IPS DF 6.9 (cell line): ENCODE measurements at regions not wholly inside any gene's neighbourhood (a gene's known extent, or its start where the extent isn't known, plus 50 kb on each side); places are given as distances from the start of the nearest gene placed in this dataset.

Experiments
- DNase-seq: peaks from one replicate; pipeline ENCODE4 v3.0.0-alpha.2; 2013; ENCODE audit warnings: low read depth, low spot score
- H3K27ac ChIP-seq: one replicate; pipeline ENCODE4 v1.5.1; 2013; ENCODE audit warnings: low read length, control low read depth
- H3K27me3 ChIP-seq: 2 replicates; pipeline ENCODE4 v1.6.1; 2013; ENCODE audit warnings: mild to moderate bottlenecking, low read length; ENCODE audit not compliant: control insufficient read depth, insufficient read depth
- H3K36me3 ChIP-seq: 2 replicates; pipeline ENCODE4 v1.6.1; 2013; ENCODE audit warnings: low read length; ENCODE audit not compliant: control insufficient read depth, insufficient read depth
- H3K4me1 ChIP-seq: 2 replicates; pipeline ENCODE4 v1.6.1; 2013; ENCODE audit warnings: low read length; ENCODE audit not compliant: control insufficient read depth, insufficient read depth
- H3K4me3 ChIP-seq: 2 replicates; pipeline ENCODE4 v1.5.1; 2013; ENCODE audit warnings: mild to moderate bottlenecking, low read length
- H3K9me3 ChIP-seq: 2 replicates; pipeline ENCODE4 v1.6.1; 2013; ENCODE audit warnings: low read length, inconsistent platforms; ENCODE audit not compliant: control insufficient read depth, insufficient read depth
- WGBS: extraction: QIAGEN DNeasy Blood & Tissue Kit; methylation state at CpG from one replicate; pipeline ENCODE4 v1.1.7; 2013; ENCODE audit warnings: mixed read lengths, missing lambda C conversion rate; ENCODE audit not compliant: insufficient read length, insufficient coverage; 5-methylcytosine and 5-hydroxymethylcytosine counted together

DNA sequence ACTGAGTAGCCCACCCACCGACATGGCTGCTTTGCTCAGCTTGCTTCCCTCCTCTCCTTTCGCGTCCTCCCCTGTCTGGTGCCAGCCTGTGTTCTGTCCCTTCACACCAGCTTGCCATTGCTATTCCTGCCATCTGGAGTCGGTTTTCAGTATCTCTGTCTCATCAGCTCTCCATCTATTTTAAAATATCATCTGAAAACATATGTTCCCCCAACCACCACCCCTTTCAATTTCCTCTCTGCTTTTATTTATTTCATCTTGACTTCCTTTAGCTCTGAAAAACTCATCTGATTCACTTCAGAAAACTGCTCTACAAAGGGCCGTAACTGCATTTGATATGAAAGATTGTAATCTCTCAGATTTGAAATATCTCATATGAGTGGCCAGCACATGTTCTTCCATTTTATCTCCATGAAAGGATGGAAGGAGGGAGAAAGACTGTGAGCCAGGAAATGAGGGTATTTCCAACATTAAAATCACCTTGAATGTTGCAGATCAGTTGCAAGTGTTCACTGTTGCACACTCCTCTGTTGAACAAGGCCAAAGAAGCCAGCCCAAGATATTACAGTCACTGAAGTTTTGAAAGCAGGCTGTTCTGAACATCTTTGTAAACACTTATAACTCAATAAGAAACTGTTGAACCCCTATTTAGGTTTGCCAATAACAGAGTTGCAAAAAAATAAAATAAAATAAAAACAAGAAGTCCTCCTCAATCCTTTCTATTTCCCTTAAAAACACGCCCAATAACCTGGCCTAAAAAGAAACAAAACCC is 202.4 kb upstream of the NEBL start:
- H3K36me3 ChIP-seq, result no peaks in the 10 kb centered on the region
- no peaks in the 10 kb centered on the region for H3K9me3 ChIP-seq
- no peak overlapping the region for H3K4me3 ChIP-seq
- H3K27me3 ChIP-seq, result no peaks in the 10 kb centered on the region
- no peak for DNase-seq
- no peaks in the 10 kb centered on the region for H3K4me1 ChIP-seq
- no peak overlapping the region for H3K27ac ChIP-seq
- WGBS, result 100% methylated on average over 1 of the region's 6 CpGs

DNA sequence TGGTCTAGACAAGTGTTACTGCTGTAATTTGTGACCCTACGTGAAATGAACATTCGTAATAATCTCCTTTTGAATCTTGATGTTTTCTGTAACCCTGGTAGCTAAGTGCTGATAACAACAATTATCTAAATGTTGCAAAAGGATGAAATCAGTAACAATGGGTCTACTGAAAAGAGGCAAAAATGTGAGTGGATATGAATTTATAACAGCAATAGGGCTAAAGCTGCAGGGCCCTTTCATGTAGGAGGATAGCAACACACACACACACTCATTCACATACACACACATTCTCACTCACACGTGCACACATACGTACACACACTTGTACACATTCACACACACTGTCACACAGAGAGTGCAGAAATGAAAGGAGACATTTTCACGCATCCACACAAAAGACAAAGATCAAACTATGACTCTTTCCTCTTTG is 200.8 kb upstream of the NEBL start:
- no peak overlapping the region for H3K27ac ChIP-seq

DNA sequence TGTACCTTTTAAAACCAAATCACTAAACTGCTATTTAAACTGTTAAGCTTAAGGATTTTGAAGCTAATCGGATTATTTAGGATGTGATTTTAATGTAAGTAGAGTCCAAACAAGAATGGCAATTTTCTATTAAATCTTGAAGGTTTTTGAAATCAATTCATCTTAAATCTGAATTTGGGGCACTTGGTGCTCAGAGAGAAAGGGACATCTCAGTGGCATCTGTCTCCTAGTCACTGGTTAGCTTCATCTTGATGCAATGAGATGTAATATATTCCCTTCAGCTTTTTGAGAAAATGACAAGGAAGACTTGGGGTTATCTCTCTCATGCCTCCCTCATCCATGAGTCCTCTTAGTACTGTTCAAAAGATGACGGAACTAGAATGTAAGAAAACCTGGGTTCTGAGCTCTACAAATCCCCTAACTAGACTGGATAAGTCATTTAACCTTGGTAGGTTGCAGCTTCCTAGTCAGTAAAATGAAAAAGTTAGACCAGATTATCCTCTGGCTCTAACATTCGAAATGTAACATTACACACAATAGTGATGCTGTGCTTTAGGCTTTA is 198.5 kb upstream of the NEBL start:
- Histone ChIP-seq H3K4me3 (no peak overlapping the region), H3K4me1 (no peaks in the 10 kb centered on the region), H3K9me3 (no peaks in the 10 kb centered on the region), H3K27ac (no peak overlapping the region), H3K27me3 (no peaks in the 10 kb centered on the region), H3K36me3 (no peaks in the 10 kb centered on the region)
- 100% methylated on average over 1 of the region's 3 CpGs for WGBS
- DNase-seq, result no peak

More for the DNA sequence above, 200.8 kb upstream of the NEBL start:
- Histone ChIP-seq H3K9me3 (no peaks in the 10 kb centered on the region), H3K4me1 (no peaks in the 10 kb centered on the region), H3K4me3 (no peak overlapping the region), H3K36me3 (no peaks in the 10 kb centered on the region), H3K27me3 (no peaks in the 10 kb centered on the region)
- DNase-seq, result no peak
- WGBS, result no CpG with 5 or more reads among the region's 5 CpGs

DNA sequence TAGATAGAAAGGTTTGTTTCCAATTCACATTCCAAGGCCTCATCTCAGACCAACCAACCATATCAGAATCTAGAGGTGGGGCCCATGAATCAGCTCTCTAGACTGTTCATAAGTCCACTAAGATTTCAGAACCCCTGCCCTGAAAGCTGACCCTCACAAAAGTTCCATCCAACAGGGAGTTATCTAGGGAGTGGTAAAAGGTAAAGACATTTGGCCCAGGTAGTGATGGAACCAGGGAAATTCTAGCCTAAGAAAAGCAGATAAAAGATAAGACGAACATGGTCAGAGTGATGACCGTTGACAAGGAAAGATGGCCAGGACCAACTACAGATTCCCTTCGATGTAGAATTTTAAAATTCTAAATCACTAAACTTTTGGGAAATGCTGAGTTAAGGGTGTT is 198.0 kb upstream of the NEBL start:
- no peaks in the 10 kb centered on the region for H3K27me3 ChIP-seq
- H3K9me3 ChIP-seq, result no peaks in the 10 kb centered on the region
- no peak overlapping the region for H3K4me3 ChIP-seq
- H3K27ac ChIP-seq, result no peak overlapping the region
- H3K36me3 ChIP-seq, result no peaks in the 10 kb centered on the region
- no peak for DNase-seq
- H3K4me1 ChIP-seq, result no peaks in the 10 kb centered on the region
- WGBS, result no CpG with 5 or more reads among the region's 3 CpGs

DNA sequence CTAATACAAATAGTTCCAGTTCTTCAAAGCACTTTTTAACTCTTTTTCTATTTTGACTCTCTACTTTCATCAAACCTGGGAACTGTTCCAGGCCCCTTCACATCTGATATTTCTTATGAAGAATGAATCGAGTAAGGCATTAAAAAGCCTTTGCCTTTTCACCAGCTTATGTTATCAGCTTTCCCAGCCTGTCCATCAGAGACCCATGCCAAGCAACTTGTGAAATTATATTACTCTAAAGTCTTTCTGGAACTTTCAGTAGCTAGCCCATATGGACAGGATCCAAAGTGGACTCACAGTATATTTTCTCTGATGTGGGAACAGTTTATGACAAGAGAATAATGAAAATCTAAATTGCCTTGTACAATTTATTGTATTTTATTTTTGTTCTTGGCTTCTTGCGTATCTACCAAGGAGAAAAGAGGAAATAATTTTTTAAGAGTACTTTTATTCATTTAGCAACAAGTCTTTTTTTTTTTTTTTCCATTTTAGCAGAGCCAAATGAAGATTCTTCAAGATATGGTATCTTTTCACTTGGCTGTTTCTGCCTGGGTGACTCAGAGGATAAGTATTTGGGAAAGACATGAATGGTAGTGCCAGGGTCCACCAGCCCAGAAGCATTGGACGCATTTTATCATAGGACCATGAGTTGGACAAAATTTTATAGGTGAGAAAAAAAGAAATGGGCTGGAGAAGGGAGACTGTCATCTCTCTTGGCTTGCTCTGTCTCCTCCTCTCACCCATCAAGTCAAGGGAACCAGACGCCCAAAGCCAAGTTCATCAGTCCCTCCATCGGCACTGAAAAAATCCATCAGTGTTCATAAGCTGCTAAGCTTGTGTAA is 195.8 kb upstream of the NEBL start:
- no CpG with 5 or more reads among the region's 5 CpGs for WGBS
- H3K27me3 ChIP-seq, result no peaks in the 10 kb centered on the region
- DNase-seq, result no peak
- H3K4me3 ChIP-seq, result no peak overlapping the region
- no peaks in the 10 kb centered on the region for H3K9me3 ChIP-seq
- H3K27ac ChIP-seq, result no peak overlapping the region
- H3K36me3 ChIP-seq, result no peaks in the 10 kb centered on the region
- no peaks in the 10 kb centered on the region for H3K4me1 ChIP-seq

DNA sequence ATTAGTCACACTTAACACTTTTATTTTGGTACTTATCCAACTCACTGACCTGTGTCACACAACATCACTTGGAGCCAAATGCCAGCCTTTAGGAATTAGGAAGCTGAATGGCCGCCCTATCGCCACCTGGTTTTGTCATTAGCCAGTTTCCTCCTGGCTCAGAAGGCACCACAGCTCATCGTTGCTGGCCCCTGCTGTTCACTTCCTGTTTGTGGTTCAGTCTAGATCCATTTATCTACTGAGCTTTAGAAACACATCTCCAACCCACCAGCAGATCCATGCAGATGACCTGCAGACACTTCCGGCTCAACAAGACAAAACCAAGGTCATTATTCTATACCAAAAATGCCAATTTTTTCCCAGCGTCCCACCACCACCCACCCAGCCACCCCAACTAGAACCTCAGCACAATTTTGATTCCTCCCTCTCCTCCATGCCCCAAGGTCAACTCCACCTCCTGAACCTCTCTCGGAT is 193.5 kb upstream of the NEBL start:
- Histone ChIP-seq H3K27me3 (no peaks in the 10 kb centered on the region), H3K9me3 (no peaks in the 10 kb centered on the region), H3K4me1 (no peaks in the 10 kb centered on the region), H3K27ac (no peak overlapping the region), H3K36me3 (no peaks in the 10 kb centered on the region), H3K4me3 (no peak overlapping the region)
- no CpG with 5 or more reads among the region's 6 CpGs for WGBS
- no peak for DNase-seq

DNA sequence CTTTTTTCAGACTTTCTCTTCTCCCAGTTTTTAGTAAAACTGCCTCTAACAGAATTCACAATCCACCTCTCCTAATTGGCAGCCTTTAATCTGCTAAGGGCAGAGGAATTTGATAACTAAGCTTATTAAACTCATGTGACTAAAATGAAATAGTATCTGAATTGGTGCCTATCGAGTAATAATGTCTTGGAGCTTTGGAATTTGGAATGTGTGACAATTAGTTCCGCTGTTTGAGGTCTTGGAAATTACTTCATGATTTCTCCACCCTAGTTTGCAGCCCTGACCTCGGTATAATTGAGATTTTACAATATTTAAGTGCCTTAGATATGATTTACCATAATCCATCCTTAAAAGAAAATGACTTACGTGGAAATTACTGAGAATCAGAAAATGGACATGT is 190.4 kb upstream of the NEBL start:
- H3K27me3 ChIP-seq, result no peaks in the 10 kb centered on the region
- H3K36me3 ChIP-seq, result no peaks in the 10 kb centered on the region
- no peak overlapping the region for H3K27ac ChIP-seq
- no peak overlapping the region for H3K4me3 ChIP-seq
- H3K9me3 ChIP-seq, result no peaks in the 10 kb centered on the region
- WGBS, result no CpG with 5 or more reads among the region's 4 CpGs
- no peaks in the 10 kb centered on the region for H3K4me1 ChIP-seq
- no peak for DNase-seq

DNA sequence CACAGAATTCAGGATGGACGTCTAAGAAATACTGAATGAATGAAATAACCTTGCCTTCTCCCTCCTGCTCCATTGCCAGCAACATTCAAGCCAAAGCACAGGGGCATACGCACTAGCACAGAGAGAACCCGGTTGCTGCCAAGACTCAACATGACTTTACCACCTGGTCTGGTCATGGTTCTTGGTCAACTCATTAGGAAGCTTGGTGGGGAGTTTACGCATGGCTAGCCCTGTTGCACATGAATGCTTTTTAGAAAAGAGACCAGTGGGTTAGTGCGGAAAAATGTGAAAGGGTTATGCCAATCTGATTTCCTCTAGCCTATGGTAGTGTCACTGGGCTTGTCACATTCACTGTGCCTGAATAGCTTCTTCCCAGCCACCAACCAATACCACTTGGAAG is 187.6 kb upstream of the NEBL start:
- DNase-seq, result no peak
- Histone ChIP-seq H3K9me3 (no peaks in the 10 kb centered on the region), H3K4me1 (no peaks in the 10 kb centered on the region), H3K27me3 (no peaks in the 10 kb centered on the region), H3K36me3 (no peaks in the 10 kb centered on the region), H3K4me3 (no peak overlapping the region), H3K27ac (no peak overlapping the region)
- WGBS, result no CpG with 5 or more reads among the region's 5 CpGs

DNA sequence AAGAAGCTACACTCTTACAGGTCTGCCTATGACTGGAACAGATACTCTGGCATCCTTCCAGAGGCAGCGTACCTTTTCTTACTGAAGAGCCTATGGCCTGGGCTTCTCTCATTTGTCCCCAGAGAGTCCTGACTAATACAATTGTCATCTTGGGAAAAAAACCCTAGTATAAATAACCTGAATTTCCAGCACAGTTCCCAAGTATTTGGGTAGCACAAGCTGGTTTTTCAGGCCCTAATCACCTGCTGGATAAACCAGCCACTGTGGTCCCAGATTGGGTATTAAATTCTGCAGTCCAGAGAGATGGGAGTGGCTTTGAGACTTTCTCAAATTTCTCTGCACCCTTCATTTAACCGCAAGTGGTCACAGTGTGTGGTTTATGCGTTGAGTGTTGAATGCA is 186.8 kb upstream of the NEBL start:
- H3K27ac ChIP-seq, result no peak overlapping the region
- H3K9me3 ChIP-seq, result no peaks in the 10 kb centered on the region
- H3K27me3 ChIP-seq, result no peaks in the 10 kb centered on the region
- H3K4me3 ChIP-seq, result no peak overlapping the region
- H3K36me3 ChIP-seq, result no peaks in the 10 kb centered on the region
- no peaks in the 10 kb centered on the region for H3K4me1 ChIP-seq
- no CpG with 5 or more reads among the region's 3 CpGs for WGBS
- no peak for DNase-seq

DNA sequence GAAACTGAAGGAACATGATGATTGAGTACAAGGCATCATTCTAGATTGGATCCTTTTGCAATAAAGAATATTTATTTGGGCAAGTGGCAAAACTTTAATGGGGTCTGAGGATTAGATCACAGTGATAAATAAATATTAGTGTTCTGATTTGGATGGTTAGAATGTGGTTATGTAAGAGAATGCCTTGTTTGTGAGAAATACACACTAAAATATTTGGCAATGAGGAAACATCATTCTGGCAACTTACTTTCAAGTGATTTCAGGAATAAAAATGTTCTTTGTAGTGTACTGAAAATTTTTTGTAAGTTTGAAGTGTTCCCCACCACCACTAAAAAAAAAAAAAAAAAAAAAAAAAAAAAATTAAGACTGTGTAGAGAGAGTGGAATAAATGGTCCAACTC is 185.1 kb upstream of the NEBL start:
- Histone ChIP-seq H3K4me1 (no peaks in the 10 kb centered on the region), H3K4me3 (no peak overlapping the region), H3K9me3 (no peaks in the 10 kb centered on the region), H3K27me3 (no peaks in the 10 kb centered on the region), H3K27ac (no peak overlapping the region), H3K36me3 (no peaks in the 10 kb centered on the region)
- no peak for DNase-seq
